ENCODE measurements at regions not wholly inside any gene's neighbourhood (a gene's known extent, or its start where the extent isn't known, plus 50 kb on each side); places are given as distances from the start of the nearest gene placed in this dataset.

DNA sequence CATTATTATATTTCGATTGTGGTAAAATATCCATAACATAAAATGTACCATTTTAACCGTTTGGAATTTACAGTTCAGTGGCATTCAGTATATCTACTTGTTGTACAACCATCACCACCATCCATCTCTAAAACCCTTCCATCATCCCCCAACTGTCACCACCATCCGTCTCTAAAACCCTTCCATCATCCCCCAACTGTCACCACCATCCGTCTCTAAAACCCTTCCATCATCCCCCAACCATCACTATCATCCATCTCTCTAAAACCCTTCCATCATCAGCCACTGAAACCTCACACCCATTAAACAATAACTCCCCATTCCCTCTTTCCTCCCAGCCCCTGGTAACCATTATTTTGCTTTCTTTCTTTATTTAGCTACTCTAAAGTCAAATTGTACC lies 144.2 kb upstream of the EEA1 start:
- TF ChIP-seq, protein P1, sequence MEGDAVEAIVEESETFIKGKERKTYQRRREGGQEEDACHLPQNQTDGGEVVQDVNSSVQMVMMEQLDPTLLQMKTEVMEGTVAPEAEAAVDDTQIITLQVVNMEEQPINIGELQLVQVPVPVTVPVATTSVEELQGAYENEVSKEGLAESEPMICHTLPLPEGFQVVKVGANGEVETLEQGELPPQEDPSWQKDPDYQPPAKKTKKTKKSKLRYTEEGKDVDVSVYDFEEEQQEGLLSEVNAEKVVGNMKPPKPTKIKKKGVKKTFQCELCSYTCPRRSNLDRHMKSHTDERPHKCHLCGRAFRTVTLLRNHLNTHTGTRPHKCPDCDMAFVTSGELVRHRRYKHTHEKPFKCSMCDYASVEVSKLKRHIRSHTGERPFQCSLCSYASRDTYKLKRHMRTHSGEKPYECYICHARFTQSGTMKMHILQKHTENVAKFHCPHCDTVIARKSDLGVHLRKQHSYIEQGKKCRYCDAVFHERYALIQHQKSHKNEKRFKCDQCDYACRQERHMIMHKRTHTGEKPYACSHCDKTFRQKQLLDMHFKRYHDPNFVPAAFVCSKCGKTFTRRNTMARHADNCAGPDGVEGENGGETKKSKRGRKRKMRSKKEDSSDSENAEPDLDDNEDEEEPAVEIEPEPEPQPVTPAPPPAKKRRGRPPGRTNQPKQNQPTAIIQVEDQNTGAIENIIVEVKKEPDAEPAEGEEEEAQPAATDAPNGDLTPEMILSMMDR (conservative IDR thresholded peaks at IDR 0.05; ENCODE audit: low read depth in 2 of 2), result no peak
- no peak for TF ChIP-seq POLR2AphosphoS5 (IDR thresholded peaks at IDR 0.05; ENCODE audit: low read depth)
- TF ChIP-seq EZH2 (IDR thresholded peaks at IDR 0.05; ENCODE audit: low read depth, unreplicated experiment), result no peak
- TF ChIP-seq, protein P2, sequence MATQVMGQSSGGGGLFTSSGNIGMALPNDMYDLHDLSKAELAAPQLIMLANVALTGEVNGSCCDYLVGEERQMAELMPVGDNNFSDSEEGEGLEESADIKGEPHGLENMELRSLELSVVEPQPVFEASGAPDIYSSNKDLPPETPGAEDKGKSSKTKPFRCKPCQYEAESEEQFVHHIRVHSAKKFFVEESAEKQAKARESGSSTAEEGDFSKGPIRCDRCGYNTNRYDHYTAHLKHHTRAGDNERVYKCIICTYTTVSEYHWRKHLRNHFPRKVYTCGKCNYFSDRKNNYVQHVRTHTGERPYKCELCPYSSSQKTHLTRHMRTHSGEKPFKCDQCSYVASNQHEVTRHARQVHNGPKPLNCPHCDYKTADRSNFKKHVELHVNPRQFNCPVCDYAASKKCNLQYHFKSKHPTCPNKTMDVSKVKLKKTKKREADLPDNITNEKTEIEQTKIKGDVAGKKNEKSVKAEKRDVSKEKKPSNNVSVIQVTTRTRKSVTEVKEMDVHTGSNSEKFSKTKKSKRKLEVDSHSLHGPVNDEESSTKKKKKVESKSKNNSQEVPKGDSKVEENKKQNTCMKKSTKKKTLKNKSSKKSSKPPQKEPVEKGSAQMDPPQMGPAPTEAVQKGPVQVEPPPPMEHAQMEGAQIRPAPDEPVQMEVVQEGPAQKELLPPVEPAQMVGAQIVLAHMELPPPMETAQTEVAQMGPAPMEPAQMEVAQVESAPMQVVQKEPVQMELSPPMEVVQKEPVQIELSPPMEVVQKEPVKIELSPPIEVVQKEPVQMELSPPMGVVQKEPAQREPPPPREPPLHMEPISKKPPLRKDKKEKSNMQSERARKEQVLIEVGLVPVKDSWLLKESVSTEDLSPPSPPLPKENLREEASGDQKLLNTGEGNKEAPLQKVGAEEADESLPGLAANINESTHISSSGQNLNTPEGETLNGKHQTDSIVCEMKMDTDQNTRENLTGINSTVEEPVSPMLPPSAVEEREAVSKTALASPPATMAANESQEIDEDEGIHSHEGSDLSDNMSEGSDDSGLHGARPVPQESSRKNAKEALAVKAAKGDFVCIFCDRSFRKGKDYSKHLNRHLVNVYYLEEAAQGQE (IDR thresholded peaks at IDR 0.05; ENCODE audit: unreplicated experiment), result no peak
- TF ChIP-seq, protein P3, sequence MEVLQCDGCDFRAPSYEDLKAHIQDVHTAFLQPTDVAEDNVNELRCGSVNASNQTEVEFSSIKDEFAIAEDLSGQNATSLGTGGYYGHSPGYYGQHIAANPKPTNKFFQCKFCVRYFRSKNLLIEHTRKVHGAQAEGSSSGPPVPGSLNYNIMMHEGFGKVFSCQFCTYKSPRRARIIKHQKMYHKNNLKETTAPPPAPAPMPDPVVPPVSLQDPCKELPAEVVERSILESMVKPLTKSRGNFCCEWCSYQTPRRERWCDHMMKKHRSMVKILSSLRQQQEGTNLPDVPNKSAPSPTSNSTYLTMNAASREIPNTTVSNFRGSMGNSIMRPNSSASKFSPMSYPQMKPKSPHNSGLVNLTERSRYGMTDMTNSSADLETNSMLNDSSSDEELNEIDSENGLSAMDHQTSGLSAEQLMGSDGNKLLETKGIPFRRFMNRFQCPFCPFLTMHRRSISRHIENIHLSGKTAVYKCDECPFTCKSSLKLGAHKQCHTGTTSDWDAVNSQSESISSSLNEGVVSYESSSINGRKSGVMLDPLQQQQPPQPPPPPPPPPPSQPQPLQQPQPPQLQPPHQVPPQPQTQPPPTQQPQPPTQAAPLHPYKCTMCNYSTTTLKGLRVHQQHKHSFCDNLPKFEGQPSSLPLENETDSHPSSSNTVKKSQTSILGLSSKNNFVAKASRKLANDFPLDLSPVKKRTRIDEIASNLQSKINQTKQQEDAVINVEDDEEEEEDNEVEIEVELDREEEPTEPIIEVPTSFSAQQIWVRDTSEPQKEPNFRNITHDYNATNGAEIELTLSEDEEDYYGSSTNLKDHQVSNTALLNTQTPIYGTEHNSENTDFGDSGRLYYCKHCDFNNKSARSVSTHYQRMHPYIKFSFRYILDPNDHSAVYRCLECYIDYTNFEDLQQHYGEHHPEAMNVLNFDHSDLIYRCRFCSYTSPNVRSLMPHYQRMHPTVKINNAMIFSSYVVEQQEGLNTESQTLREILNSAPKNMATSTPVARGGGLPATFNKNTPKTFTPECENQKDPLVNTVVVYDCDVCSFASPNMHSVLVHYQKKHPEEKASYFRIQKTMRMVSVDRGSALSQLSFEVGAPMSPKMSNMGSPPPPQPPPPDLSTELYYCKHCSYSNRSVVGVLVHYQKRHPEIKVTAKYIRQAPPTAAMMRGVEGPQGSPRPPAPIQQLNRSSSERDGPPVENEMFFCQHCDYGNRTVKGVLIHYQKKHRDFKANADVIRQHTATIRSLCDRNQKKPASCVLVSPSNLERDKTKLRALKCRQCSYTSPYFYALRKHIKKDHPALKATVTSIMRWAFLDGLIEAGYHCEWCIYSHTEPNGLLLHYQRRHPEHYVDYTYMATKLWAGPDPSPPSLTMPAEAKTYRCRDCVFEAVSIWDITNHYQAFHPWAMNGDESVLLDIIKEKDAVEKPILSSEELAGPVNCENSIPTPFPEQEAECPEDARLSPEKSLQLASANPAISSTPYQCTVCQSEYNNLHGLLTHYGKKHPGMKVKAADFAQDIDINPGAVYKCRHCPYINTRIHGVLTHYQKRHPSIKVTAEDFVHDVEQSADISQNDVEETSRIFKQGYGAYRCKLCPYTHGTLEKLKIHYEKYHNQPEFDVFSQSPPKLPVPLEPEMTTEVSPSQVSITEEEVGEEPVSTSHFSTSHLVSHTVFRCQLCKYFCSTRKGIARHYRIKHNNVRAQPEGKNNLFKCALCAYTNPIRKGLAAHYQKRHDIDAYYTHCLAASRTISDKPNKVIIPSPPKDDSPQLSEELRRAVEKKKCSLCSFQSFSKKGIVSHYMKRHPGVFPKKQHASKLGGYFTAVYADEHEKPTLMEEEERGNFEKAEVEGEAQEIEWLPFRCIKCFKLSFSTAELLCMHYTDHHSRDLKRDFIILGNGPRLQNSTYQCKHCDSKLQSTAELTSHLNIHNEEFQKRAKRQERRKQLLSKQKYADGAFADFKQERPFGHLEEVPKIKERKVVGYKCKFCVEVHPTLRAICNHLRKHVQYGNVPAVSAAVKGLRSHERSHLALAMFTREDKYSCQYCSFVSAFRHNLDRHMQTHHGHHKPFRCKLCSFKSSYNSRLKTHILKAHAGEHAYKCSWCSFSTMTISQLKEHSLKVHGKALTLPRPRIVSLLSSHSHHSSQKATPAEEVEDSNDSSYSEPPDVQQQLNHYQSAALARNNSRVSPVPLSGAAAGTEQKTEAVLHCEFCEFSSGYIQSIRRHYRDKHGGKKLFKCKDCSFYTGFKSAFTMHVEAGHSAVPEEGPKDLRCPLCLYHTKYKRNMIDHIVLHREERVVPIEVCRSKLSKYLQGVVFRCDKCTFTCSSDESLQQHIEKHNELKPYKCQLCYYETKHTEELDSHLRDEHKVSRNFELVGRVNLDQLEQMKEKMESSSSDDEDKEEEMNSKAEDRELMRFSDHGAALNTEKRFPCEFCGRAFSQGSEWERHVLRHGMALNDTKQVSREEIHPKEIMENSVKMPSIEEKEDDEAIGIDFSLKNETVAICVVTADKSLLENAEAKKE (CRISPR knock-in tag; IDR thresholded peaks at IDR 0.05), result no peak
- TF ChIP-seq EZH2phosphoT487 (IDR thresholded peaks at IDR 0.05; ENCODE audit: unreplicated experiment), result no peak
